Adrenal gland (tissue), 9 donors: ENCODE measurements at regions not wholly inside any gene's neighbourhood (a gene's known extent, or its start where the extent isn't known, plus 50 kb on each side); places are given as distances from the start of the nearest gene placed in this dataset.

Experiments used
- DNase-seq, 7 donors: peaks; one replicate each; pipeline ENCODE4 v3.0.0-alpha.2; 2019 to 2020
- H3K27ac ChIP-seq, 5 donors: fragments of 200-600 bp; sonication (generic) in 4 of 5; 1 replicate in 3 of 5; 2 replicates in 2 of 5; pipeline versions ENCODE4 v1.5.1 to v1.8.0; 2016 to 2020; ENCODE audit warnings: mild to moderate bottlenecking in 1 of 5
- H3K27me3 ChIP-seq: fragments of 200-600 bp; 2 replicates; pipeline ENCODE4 v1.8.0; 2021
- H3K36me3 ChIP-seq, 2 donors: fragments of 200-600 bp; replicated peaks in 1 of 2; 1 replicate in 1 of 2; 2 replicates in 1 of 2; pipeline versions ENCODE4 v1.5.1 to v1.8.0; 2018 to 2022
- H3K4me1 ChIP-seq, 2 donors: fragments of 200-600 bp; replicated peaks in 1 of 2; 1 replicate in 1 of 2; 2 replicates in 1 of 2; pipeline versions ENCODE4 v1.5.1 to v1.8.0; 2018 to 2021
- H3K4me3 ChIP-seq, 4 donors: fragments of 200-600 bp; sonication (generic) in 3 of 4; one replicate each; pipeline ENCODE4 v1.5.1; 2016 to 2018
- H3K9me3 ChIP-seq, 3 donors: fragments of 200-600 bp; sonication (generic) in 1 of 3; replicated peaks in 1 of 3; 1 replicate in 2 of 3; 2 replicates in 1 of 3; pipeline versions ENCODE4 v1.5.1 to v1.8.0; 2016 to 2021
- POLR2A ChIP-seq, 2 donors: fragments of 450-650 bp; IDR thresholded peaks; one replicate each; pipeline ENCODE4 v1.6.1; 2017; ENCODE audit warnings: antibody characterized with exemption in 2 of 2, mild to moderate bottlenecking in 2 of 2, moderate library complexity in 1 of 2
- WGBS, 4 donors: extraction: QIAGEN DNeasy Blood & Tissue Kit in 2 of 4; methylation state at CpG; one replicate each; pipeline versions ENCODE4 v1.1.5 to v1.1.7; 2013 to 2017; 5-methylcytosine and 5-hydroxymethylcytosine counted together
- intact Hi-C, 2 donors: fragments of 100-400 bp; cut with DNase I; formaldehyde crosslinking; loops; one replicate each; pipeline versions ENCODE4 v1.14.1 to v1.15.0; 2022 to 2023
- TF ChIP-seq, protein P1 (sequence below), 6 experiments: fragments of 450-650 bp in 4 of 6; fragments of 200-600 bp in 2 of 6; sonication (generic) in 1 of 6; IDR thresholded peaks; 1 replicate in 5 of 6; 2 replicates in 1 of 6; pipeline versions ENCODE4 v1.5.1 to v1.8.0; 2016 to 2021; ENCODE audit warnings: antibody characterized with exemption in 6 of 6, mild to moderate bottlenecking in 2 of 6, moderate library complexity in 1 of 6
- donor health status: healthy with polysubstance abuse.
- donor health status: Bipolar disorder and iron deficiency.
- donor health status: DM: yes; HTN: yes; CAD: no.
- donor health status: DM: no; HTN: no; CAD: no.
- donor health status: DM: no; HTN: no; CAD: no.

- no peak for DNase-seq
- WGBS, 4 donors, result 59 to 78% (median 72%) methylated on average over 4 of the region's 4 CpGs
- intact Hi-C loops, result loop anchor here in 1 of 2 donors (10.0 kb wide), 1 partner anchor 52 kb away; no protein-coding TSS in a partner anchor
- no peak for TF ChIP-seq POLR2A (IDR thresholded peaks at IDR 0.05)
- TF ChIP-seq, protein P1, sequence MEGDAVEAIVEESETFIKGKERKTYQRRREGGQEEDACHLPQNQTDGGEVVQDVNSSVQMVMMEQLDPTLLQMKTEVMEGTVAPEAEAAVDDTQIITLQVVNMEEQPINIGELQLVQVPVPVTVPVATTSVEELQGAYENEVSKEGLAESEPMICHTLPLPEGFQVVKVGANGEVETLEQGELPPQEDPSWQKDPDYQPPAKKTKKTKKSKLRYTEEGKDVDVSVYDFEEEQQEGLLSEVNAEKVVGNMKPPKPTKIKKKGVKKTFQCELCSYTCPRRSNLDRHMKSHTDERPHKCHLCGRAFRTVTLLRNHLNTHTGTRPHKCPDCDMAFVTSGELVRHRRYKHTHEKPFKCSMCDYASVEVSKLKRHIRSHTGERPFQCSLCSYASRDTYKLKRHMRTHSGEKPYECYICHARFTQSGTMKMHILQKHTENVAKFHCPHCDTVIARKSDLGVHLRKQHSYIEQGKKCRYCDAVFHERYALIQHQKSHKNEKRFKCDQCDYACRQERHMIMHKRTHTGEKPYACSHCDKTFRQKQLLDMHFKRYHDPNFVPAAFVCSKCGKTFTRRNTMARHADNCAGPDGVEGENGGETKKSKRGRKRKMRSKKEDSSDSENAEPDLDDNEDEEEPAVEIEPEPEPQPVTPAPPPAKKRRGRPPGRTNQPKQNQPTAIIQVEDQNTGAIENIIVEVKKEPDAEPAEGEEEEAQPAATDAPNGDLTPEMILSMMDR (IDR thresholded peaks at IDR 0.05), result no peak
- no peaks in the 10 kb centered on the region for H3K4me1 ChIP-seq
- H3K4me3 ChIP-seq, result no peak overlapping the region
- H3K36me3 ChIP-seq, result no peaks in the 10 kb centered on the region
- H3K27ac ChIP-seq, result no peak overlapping the region
- H3K27me3 ChIP-seq, result no peaks in the 10 kb centered on the region
- H3K9me3 ChIP-seq, result no peaks in the 10 kb centered on the region
Observed at GRCh38 chr4:138096384-138097062, 145.6 kb downstream of the SLC7A11 start.

GRCh38 chr4:138095378-138095777, 146.8 kb downstream of the SLC7A11 start:
- TF ChIP-seq, protein P1 (IDR thresholded peaks at IDR 0.05), result no peak
- TF ChIP-seq POLR2A (IDR thresholded peaks at IDR 0.05), result no peak
- 78 to 91% (median 84%) methylated on average over 5 of the region's 5 CpGs for WGBS, 4 donors
- H3K27ac ChIP-seq, result no peak overlapping the region
- no peaks in the 10 kb centered on the region for H3K4me1 ChIP-seq
- H3K36me3 ChIP-seq, result no peaks in the 10 kb centered on the region
- no peak for DNase-seq
- H3K27me3 ChIP-seq, result no peaks in the 10 kb centered on the region
- intact Hi-C loops, result loop anchor here in 1 of 2 donors (10.0 kb wide), 1 partner anchor 51 kb away; no protein-coding TSS in a partner anchor
- no peaks in the 10 kb centered on the region for H3K9me3 ChIP-seq
- H3K4me3 ChIP-seq, result no peak overlapping the region

GRCh38 chr4:138092060-138092459, 150.1 kb downstream of the SLC7A11 start:
- WGBS, 4 donors, result 68 to 89% (median 82%) methylated on average over 6 of the region's 6 CpGs
- TF ChIP-seq, protein P1 (IDR thresholded peaks at IDR 0.05), result no peak
- no peak for TF ChIP-seq POLR2A (IDR thresholded peaks at IDR 0.05)
- intact Hi-C loops, result loop anchor here in 1 of 2 donors (10.0 kb wide), 1 partner anchor 47 kb away; no protein-coding TSS in a partner anchor
- no peaks in the 10 kb centered on the region for H3K9me3 ChIP-seq
- H3K4me1 ChIP-seq, result no peaks in the 10 kb centered on the region
- no peak for DNase-seq
- no peak overlapping the region for H3K4me3 ChIP-seq
- no peak overlapping the region for H3K27ac ChIP-seq
- no peaks in the 10 kb centered on the region for H3K27me3 ChIP-seq
- H3K36me3 ChIP-seq, result no peaks in the 10 kb centered on the region

DNA sequence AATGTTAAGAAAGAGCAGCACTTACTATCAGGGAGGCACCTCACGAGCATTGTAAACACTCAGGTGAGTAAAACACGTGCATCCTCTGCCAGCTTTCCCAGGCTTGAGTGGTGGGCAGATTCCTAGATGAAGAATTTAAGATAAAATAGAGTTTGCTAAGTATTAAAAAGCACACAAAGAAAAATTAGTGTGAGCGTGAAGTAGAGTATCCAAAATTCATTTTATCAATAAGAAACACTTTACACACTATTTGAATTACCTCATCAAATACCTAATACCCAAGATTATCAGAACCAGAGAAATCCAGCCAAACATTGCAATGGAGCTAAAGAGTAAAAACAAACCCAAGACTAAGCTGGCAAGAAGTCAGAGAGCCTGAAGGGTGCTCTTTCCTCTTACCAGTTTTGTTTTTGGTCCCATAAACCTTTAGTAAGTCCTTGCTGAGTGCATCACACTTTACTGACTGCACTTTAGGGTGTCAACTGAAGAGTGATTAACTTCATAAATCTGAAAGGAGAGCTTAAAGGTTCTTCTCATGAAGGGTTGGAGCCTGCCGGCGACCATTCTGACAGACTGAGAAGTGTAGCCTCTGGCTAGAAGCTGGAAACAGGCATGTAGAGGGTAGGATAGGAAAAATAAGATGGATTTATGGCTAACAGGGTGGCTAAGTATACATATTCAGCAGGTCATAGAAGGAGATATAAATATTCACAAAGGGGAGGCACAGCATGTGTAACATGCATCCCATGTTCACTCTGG, 151.1 kb downstream of the SLC7A11 start:
- H3K27me3 ChIP-seq, result no peaks in the 10 kb centered on the region
- H3K4me1 ChIP-seq, result no peaks in the 10 kb centered on the region
- no peak for TF ChIP-seq POLR2A (IDR thresholded peaks at IDR 0.05)
- TF ChIP-seq, protein P1 (IDR thresholded peaks at IDR 0.05), result no peak
- H3K36me3 ChIP-seq, result no peaks in the 10 kb centered on the region
- 58 to 64% (median 58%) methylated on average over 5 of the region's 5 CpGs for WGBS, 4 donors
- H3K4me3 ChIP-seq, result no peak overlapping the region
- intact Hi-C loops, result loop anchor here (2.0 to 10.0 kb wide), 2 partner anchors 46 to 54 kb away; no protein-coding TSS in a partner anchor
- no peak overlapping the region for H3K27ac ChIP-seq
- no peaks in the 10 kb centered on the region for H3K9me3 ChIP-seq
- DNase-seq, result no peak
